CD4-positive, alpha-beta T cell treated with Interleukin-17A for 1 hour (primary cell): ENCODE measurements at regions not wholly inside any gene's neighbourhood (a gene's known extent, or its start where the extent isn't known, plus 50 kb on each side); places are given as distances from the start of the nearest gene placed in this dataset.
"Not testable (repeated sequence)": the region's sequence is repeated elsewhere in the genome, so short reads cannot be mapped to it uniquely, and the experiment has no call there.

Experiments used
- DNase-seq: peaks from one replicate; pipeline ENCODE4 v3.0.0-alpha.2; 2020

DNA sequence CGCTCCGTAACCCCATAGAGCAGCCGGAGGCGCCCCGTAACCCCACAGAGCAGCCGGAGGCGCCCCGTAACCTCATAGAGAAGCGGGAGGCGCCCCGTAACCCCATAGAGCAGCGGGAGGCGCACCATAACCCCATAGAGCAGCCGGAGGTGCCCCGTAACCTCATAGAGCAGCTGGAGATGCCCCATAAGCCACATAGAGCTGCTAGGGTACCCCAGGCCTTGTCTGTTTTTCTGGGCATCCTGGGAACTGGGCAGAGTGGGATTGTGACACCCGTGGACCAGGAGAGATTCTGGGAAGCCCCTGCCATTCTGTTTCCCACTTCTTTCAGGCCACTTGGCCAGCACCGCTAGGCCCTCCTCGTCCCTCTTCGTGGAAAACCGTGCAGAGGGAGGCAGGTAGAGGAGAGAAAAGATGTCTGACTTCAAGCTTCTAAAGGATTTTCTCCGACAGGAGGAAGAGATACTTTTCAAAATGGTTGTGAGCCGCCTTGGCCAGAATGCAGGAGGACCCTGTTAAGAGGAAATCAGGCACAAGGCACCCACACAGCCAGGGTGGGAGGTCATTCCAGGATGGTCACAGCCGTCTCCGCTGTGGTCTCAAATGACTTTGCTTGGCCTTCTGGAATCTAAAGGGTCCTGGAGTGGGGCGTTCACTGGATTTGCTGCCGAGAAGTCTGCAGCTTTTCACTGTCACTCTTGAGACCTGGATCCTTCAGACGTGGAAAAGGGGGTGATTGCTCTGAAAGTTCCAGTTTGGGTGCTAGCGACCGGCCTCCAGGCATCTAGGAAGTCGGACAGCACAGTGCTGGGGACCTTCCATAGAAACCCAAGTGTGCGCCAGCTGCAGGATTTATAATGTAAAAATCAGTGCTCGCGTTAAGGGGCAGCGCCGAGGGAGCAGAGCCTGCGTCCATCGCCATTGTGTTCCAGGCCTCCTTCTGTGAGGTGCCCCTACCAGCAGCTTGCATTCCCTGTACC, 178.3 kb upstream of the ZNF469 start:
- not testable (repeated sequence) for DNase-seq

DNA sequence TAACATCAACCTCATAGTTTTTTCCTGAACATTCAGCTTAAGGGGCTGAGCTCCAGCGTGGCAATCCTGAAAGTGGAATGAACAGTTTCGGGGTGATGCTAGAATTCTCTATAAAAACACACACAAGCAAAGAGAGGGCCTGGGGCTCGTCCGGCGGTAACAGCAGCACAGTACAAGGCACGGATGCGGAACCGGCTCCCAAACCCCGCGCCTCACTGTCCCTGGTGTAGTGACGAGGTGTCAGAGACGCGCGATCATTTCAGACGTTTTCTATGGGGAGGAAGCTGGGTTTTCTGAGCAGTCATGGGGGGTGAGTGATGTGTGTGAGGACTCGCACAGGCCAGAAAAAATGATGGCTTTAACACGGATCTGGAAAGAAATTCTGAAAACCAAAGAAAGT, 177.3 kb upstream of the ZNF469 start:
- not testable (repeated sequence) for DNase-seq

DNA sequence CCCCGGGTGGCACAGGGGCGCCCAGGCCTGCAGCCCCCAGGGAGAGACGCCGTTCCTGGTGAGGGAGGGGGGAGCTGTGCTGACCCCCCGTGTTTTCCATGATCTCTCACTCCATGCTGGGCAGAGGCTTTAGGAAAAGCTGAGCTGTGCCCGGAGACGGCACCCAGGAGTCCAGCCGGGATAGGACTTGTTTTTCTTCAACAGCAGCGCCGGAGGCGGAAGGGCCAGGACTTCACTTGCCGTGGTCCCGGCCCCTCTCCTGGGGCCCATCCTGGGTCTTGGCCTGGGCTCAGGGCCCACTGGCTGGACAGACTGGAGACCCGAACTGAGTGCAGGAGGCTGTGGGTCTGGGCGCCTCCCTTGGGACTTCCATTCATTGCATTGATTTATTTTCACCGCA, 176.8 kb upstream of the ZNF469 start:
- not testable (repeated sequence) for DNase-seq

DNA sequence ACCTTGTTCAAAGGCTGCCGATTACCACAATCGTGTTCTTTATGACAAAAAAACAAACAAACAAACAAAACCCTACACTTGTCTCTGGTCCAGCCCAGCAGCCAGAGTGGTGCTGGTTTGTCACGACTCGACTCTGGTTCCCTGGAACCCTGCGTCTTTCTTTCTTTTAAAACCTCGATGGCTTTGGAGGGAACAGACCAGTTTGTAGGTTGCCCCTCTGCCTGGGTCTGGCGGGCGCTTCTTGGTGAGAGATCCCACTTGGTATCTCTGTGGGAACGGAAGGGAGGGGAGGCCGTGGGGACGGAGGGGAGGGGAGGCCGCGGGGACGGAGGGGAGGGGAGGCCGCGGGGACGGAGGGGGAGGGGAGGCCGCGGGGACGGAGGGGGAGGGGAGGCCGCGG, 176.2 kb upstream of the ZNF469 start:
- not testable (repeated sequence) for DNase-seq

DNA sequence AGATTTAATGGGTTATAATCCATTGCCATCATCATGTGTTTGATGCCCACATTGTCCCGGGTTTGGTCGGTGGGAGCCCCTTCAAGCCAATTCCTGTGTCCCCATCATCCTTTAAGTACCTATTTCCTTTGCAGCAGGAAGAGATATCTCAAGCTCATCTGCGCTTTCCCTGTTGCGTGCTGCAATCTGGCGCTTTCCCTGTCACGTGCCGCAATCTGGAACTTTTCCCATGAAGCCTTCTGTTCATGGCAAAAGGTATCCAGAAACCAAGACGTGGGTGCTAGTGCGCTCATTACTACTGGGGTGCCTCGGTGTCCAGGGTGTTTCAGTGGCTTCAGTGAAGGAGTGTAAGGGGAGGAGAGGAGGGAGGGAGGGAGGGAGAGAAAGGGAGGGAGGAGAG, 174.6 kb upstream of the ZNF469 start:
- no peak for DNase-seq

DNA sequence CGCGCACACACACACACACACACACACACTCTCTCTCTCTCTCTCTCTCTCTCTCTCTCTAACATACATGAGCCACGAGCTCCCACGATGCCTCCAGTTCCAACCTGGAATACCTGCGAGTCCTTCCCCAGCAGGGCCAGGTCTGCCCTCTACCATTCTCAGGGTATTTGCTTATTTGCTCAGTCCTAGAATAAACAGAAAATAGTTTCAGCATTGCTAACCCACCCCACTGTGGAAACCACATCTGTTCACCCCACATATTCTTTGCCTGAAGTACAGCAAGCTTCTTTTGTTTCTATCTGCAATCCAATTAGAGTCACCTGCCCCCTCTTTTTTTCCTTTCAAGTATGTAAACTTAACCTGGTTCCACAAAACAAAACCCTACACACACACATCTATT, 174.0 kb upstream of the ZNF469 start:
- not testable (repeated sequence) for DNase-seq

DNA sequence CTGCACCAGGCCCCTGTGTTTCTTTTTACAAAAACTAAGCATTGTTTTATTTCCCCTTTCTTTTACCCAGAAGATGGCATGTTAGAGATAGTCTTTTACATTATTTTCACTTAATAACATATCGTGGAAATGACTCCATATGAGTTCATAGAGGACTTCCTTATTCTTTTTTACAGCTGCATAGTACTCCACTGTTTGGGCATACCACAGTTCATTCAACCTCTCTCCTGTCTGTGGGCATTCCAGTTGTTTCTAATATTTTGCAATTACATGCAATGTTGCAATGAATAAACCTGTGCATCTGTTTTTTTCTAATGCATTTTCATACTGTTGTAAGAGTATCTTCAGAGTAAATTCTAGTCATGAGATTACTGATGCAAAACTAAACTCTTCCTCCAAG, 173.2 kb upstream of the ZNF469 start:
- not testable (repeated sequence) for DNase-seq

DNA sequence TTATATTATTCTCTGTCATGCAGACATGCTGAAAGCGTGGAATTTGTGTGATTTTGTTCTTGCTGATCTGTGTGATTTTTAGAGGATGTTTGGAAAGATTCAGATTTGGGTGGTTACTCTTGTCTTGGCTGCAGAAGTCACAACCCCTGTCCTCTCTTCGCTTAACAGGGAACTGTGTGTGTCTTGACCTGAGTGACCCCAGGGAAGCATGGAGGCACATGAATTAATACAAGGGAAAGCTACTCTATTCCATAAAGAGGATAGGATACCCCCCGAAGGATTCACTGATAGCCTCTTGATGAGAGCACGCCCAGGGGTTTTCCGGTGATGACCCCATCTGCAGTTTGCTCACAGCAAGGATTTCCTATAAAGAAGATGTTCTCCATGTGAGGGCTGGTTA, 168.8 kb upstream of the ZNF469 start:
- DNase-seq, result not testable (repeated sequence)

DNA sequence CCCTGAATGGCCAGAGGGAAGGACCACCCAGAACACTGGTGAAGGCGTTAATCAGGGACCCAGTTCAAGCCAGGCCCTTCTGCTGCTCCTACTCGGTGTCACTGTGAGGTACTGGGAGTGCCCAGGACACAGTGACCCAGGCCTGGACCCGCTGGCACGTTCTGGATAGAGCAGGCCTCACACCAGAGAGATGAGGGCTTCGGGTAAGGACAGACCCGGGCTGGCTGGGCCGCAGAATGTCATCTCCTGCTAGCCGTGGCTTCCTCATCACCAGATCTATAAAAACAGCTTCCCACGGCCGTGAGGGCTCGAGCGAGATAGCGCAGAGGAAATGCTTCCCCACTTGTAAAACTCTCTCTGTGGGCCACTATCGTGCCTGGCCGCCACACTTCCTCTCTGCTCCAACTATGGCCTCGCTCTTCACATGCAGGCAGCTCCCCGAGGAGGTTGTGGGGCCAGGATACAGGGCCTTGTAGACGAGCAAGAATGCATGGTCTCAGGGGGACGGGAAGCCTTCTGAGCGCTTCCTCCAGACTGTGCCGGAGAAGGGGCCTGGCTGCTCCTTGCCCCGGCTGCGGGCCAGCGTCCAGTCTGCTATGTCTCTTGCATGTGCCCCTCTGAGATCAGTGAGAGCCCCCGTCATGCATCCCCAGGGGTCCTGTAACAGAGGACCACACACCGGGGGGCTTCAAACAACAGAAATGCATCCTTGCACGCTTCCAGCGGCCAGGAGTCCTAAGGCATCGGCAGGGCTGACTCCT, 161.6 kb upstream of the ZNF469 start:
- not testable (repeated sequence) for DNase-seq

- DNase-seq, result not testable (repeated sequence)
Observed at GRCh38 chr16:88223696-88224095, 159.1 kb upstream of the ZNF469 start.

GRCh38 chr16:88224131-88224898, 158.4 kb upstream of the ZNF469 start:
- DNase-seq, result not testable (repeated sequence)

DNA sequence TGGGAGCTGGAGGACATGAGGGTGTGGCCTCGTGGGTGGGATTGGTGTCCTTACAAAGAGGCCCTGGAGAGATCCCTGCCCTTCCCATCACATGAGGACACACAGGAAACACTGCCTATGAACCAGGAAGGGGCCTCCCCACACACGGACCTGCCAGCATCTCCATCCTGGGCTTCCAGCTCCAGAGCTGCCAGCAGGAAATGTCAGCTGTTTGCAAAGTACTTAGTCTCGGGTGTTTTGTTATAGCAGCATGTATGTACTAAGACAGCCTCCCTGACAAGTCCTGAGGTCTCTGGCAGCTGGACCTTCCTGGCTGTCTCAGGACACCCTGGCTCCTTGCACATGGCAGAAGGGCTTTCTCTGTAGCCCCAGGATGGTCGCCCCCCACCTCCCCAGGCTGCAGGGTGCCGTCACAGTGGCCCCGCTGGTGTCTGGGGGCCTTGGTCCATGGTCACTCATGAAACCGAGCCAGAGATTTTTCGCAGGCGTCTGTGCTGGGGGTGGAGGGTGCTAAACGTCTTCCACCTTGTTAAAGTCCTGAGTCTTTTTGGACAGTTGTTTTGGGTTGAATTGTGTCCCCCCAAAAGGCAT, 157.0 kb upstream of the ZNF469 start:
- not testable (repeated sequence) for DNase-seq

DNA sequence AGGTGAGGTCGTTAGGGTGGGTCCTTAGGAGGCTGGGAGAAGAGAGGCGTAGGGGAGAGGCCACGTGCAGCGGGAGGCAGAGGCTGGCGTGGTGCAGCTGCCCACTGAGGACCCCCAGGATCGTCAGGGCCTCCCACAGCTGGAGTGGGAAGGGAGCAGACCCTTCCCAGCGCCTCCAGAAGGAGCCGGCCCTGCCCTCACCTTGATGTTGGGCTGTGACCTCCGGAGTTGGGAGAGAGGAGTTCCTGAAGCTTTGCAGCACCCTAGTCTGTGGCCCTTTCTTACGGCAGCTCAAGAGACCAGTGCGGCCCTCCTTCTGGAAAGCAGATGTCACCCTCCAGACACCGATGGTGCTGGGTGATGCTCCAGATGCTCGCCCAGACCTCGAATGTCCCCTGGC, 156.5 kb upstream of the ZNF469 start:
- not testable (repeated sequence) for DNase-seq

- DNase-seq, result not testable (repeated sequence)
Observed at GRCh38 chr16:88227026-88227721, 155.6 kb upstream of the ZNF469 start.

DNA sequence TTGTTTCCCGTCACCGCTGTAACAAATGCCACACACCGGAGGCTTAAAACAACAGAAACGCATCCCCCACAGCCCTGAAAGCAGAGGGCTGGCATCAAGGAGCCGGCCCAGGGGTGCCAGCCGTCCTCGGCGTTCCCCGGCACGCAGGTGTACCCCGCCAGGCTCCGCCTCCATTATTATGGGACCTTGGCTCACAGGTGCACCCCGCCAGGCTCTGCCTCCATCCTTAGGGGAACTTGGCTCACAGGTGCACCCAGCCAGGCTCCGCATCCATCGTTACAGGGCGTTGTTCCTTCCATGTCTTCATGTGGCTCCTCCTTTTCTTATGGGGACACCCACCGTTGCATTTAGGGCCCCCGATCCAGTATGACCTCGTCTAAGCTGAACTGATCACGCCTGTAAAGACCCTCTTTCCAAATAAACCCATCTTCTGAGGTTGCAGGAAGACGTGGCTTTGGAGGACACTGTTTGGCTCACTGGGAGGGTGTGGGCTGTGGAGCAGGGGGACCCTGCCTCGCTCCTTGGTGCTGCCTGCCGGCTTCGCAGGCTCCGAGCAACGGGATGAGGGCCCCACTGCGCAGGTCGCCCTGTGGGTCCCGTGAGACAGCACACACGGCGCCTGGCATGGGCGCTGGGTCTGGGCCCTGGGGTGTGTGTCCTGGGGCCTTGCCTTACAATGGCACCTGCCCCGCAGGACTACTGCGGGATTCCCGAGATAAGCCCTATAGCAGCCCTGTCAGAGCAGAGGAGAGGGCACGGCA, 154.9 kb upstream of the ZNF469 start:
- not testable (repeated sequence) for DNase-seq

DNA sequence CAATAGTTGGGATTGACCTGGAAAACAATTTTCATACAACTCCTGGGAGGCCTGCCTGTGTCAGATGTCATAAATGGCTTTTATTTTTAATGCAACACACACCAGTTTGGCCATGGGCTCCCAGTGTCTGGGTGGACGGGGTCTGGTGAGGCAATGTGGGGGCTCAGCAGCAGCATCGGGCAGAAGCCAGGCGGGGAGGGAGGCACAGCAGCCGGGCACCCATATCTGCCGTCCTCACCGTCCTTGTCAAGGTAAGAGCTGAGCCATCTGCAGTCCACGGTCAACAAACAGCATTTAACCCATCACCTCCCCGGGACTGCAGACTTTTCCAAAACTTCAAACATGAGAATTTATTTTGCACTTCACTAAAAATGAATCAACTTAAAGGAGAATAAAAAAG, 154.0 kb upstream of the ZNF469 start:
- DNase-seq, result not testable (repeated sequence)

GRCh38 chr16:88229710-88230109, 153.0 kb upstream of the ZNF469 start:
- DNase-seq, result not testable (repeated sequence)

DNA sequence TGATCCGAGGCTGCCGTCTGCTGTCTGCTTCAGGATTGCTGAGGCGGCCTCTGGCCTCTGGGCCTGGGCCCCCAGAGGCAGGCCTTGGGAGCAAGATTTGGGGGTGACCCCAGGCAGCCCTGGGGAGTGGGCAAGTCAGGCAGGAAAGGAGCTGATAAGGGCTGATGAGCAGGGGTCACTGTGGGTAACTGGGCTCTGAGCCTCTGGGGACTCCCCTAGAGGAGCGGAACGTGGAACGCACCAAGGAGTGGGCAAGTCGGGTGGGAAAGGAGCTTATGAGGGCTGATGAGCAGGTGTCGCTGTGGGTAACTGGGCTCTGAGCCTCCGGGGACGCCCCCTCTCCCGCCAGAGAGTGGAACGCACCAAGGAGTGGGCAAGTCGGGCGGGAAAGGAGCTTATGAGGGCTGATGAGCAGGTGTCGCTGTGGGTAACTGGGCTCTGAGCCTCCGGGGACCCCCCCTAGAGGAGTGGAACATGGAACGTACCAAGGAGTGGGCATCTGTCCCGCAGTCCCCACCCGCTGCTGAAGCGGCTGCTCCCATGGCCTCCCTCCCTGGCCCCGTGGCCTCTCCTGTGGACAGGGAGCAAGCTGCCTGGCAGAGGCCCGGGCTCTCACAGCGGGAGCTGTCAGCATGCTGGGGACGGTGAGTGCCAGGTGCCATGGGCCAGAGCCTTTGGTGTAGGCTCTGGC, 152.3 kb upstream of the ZNF469 start:
- not testable (repeated sequence) for DNase-seq

DNA sequence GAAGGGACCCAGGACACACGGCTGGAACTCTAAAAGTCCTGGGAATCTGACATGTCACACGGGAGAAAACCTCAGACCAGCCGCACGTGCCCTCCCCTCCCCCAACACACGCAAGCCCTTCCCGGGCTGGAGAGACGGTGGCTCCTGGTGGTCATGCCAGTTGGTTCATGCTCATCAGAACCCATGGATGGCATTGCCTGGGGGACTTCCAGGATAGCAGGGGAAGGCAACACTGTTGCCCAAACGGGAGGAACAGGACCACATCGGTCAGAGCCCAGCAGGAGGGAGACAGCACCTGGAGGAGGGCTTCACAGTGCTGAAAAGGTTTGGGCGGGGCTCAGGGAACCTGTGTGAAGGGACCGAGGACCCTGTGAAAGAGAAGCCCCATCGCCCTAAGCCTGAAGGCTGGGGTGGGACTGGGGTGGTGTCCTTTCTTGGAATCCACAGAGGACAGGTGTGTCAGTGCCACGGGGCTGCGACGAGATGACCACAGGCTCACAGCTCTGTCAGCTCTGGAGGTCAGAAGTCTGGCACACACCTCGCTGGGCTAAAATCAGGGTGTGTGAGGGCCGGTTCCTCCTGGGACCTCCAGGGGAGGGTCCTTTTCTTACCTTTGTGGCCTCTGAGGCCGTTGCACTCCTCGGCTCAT, 151.7 kb upstream of the ZNF469 start:
- DNase-seq, result not testable (repeated sequence)

DNA sequence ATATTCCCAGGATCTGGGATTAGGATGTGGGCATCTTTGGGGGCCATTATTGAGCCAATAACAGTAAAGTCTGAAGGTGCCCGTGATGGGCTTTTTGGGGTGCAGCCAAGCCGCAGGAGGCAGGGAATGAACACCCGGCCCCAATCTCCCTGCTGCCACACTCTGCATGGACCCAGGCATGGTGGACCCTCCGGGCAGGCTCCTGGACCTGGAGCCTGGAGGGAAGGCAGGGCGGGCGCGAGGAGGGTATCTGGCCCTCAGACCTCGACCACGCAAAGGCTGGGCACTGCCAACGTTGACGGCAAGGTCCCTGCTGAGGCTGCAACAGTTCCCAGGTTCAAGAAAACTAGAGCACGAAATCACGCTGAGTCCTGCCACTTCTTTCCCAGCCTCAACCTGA, 150.9 kb upstream of the ZNF469 start:
- DNase-seq, result not testable (repeated sequence)
